DND-41 (cell line): ENCODE measurements at regions not wholly inside any gene's neighbourhood (a gene's known extent, or its start where the extent isn't known, plus 50 kb on each side); places are given as distances from the start of the nearest gene placed in this dataset.

Experiments
- ATAC-seq: fragments of 200-7000 bp; cut with Tn5 transposase; 3 replicates; pipeline ENCODE4 v1.9.1; 2021; ENCODE audit warnings: low read depth; ENCODE audit not compliant: insufficient read depth
- DNase-seq: peaks from one replicate; pipeline ENCODE4 v3.0.0-alpha.2; 2020
- H2AFZ ChIP-seq: 2 replicates; pipeline ENCODE4 v1.6.0; 2012; ENCODE audit warnings: low read depth, low read length
- H3K27ac ChIP-seq: 2 replicates; pipeline ENCODE4 v1.5.1; 2012; ENCODE audit warnings: low read length, inconsistent platforms
- H3K27me3 ChIP-seq: fragments of 200-600 bp; sonication (generic); 2 replicates; pipeline ENCODE4 v1.6.0; 2012; ENCODE audit warnings: low read length, mild to moderate bottlenecking, inconsistent platforms; ENCODE audit not compliant: insufficient read depth, poor library complexity
- H3K36me3 ChIP-seq: 2 replicates; pipeline ENCODE4 v1.5.1; 2012; ENCODE audit warnings: low read length, inconsistent platforms; ENCODE audit not compliant: insufficient read depth
- H3K4me1 ChIP-seq: 2 replicates; pipeline ENCODE4 v1.5.1; 2012; ENCODE audit warnings: mild to moderate bottlenecking, low read length; ENCODE audit not compliant: insufficient read depth
- H3K4me2 ChIP-seq: 2 replicates; pipeline ENCODE4 v1.6.0; 2012; ENCODE audit warnings: mild to moderate bottlenecking, moderate library complexity, low read length, inconsistent platforms; ENCODE audit not compliant: insufficient read depth
- H3K4me3 ChIP-seq, 2 experiments: fragments of 200-600 bp in 1 of 2; shearing (Covaris generic) in 1 of 2; 2 replicates each; pipeline ENCODE4 v1.5.1; 2012 to 2016; ENCODE audit warnings: inconsistent platforms in 2 of 2, low read length in 2 of 2, mild to moderate bottlenecking in 2 of 2, low read depth in 1 of 2, moderate library complexity in 1 of 2
- H3K79me2 ChIP-seq: 2 replicates; pipeline ENCODE4 v1.6.0; 2012; ENCODE audit warnings: low read length, inconsistent platforms; ENCODE audit not compliant: insufficient read depth
- H3K9ac ChIP-seq: 2 replicates; pipeline ENCODE4 v1.6.0; 2012; ENCODE audit warnings: low read depth, mild to moderate bottlenecking, inconsistent platforms, low read length, moderate library complexity
- H3K9me3 ChIP-seq: 2 replicates; pipeline ENCODE4 v1.5.1; 2012; ENCODE audit warnings: low read length, moderate library complexity, mild to moderate bottlenecking, inconsistent platforms; ENCODE audit not compliant: insufficient read depth, severe bottlenecking
- H4K20me1 ChIP-seq: 2 replicates; pipeline ENCODE4 v1.6.0; 2012; ENCODE audit warnings: low read length; ENCODE audit not compliant: insufficient read depth
- CTCF ChIP-seq: IDR thresholded peaks from 2 replicates; pipeline ENCODE4 v1.5.1; 2012; ENCODE audit warnings: borderline replicate concordance, low read length, moderate library complexity, mild to moderate bottlenecking; ENCODE audit not compliant: poor library complexity, severe bottlenecking; ENCODE audit errors: extremely low read depth
- EZH2 ChIP-seq: IDR thresholded peaks from 3 replicates; pipeline ENCODE4 v1.6.1; 2012; ENCODE audit warnings: borderline replicate concordance, low read depth, mild to moderate bottlenecking, moderate library complexity, low read length, inconsistent platforms; ENCODE audit not compliant: severe bottlenecking

DNA sequence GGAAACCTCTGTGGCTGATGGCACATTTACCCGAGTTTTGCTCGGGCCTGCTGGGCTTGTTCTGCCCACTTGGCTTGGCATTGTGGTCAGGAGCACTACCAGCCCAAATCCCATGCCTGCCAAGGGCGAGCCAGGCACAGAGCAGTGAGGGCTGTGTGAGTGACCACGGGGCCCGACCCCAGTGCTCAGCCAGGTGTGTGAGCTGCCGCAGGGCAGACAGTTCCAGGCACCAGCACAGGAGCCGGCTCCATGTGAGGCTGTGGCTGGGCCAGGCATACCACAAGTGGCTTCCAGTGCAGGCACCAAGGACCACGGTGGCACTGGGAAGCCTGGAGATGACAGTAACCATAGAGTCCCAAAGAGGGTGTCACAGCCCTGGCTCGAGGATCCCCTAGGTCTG, 1225.5 kb upstream of the GJE1 start:
- DNase-seq (no peak), ATAC-seq (no peak)
- no peaks in the 10 kb centered on the region for H3K4me1 ChIP-seq
- H3K4me3 ChIP-seq, result no peak overlapping the region
- H3K9ac ChIP-seq, result no peak overlapping the region
- no peaks in the 10 kb centered on the region for H3K9me3 ChIP-seq
- no peaks in the 10 kb centered on the region for H3K79me2 ChIP-seq
- H2AFZ ChIP-seq, result no peak overlapping the region
- no peaks in the 10 kb centered on the region for H3K27me3 ChIP-seq
- H3K27ac ChIP-seq, result no peak overlapping the region
- TF ChIP-seq EZH2 (no peak), CTCF (no peak)
- H3K4me2 ChIP-seq, result no peak overlapping the region
- H4K20me1 ChIP-seq, result no peaks in the 10 kb centered on the region
- H3K36me3 ChIP-seq, result no peaks in the 10 kb centered on the region

DNA sequence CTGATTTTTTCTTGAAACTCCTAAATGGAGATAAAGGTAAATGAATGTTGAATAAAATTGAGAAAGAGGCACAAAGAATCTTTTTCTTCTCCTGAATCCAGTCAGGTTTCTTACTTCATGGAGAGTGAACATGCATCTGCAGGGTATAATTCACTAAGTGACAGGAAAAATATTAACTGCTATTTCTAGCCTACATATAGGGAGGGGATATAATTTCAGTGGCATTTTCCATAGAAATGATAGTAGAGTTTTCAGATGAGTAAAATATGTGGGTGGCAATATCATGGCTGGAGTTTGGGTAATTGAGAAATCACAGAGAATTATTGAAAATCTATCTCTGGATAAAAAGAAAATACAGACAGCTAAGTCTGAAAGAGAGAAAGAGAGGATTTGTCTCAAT, 1227.0 kb upstream of the GJE1 start:
- H3K27ac ChIP-seq, result no peak overlapping the region
- H3K79me2 ChIP-seq, result no peaks in the 10 kb centered on the region
- H3K27me3 ChIP-seq, result no peaks in the 10 kb centered on the region
- no peak overlapping the region for H2AFZ ChIP-seq
- no peak overlapping the region for H3K4me3 ChIP-seq
- TF ChIP-seq CTCF (no peak), EZH2 (no peak)
- H3K4me2 ChIP-seq, result no peak overlapping the region
- H3K4me1 ChIP-seq, result no peaks in the 10 kb centered on the region
- DNase-seq, result no peak
- H3K9me3 ChIP-seq, result peaks cover 8% of the 10 kb centered on the region
- no peaks in the 10 kb centered on the region for H3K36me3 ChIP-seq
- no peak for ATAC-seq
- H4K20me1 ChIP-seq, result no peaks in the 10 kb centered on the region
- H3K9ac ChIP-seq, result no peak overlapping the region

DNA sequence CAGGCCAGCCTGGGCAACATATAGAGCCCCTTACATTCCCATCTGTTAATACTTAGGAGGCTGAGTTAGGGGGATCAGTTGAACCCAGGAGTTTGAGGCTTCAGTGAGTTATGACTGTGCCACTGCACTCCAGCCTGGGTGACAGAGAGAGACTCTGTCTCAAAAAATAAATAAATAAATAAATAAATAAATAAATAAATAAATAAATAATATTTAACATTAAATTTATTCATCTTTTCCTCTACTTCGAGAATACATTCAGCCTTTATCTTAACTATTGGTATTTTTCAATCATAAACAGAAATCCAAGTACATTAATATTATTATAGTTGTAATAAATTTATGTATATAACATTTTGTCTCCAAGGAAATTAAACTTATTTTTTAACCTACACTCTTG, 1227.7 kb upstream of the GJE1 start:
- Histone ChIP-seq H3K79me2 (no peaks in the 10 kb centered on the region), H3K36me3 (no peaks in the 10 kb centered on the region), H3K9me3 (peaks cover 8% of the 10 kb centered on the region), H3K9ac (no peak overlapping the region), H3K27ac (no peak overlapping the region), H2AFZ (no peak overlapping the region), H3K4me3 (no peak overlapping the region), H3K27me3 (no peaks in the 10 kb centered on the region), H3K4me2 (no peak overlapping the region), H4K20me1 (no peaks in the 10 kb centered on the region), H3K4me1 (no peaks in the 10 kb centered on the region)
- TF ChIP-seq CTCF (no peak), EZH2 (no peak)
- DNase-seq (no peak), ATAC-seq (no peak)

DNA sequence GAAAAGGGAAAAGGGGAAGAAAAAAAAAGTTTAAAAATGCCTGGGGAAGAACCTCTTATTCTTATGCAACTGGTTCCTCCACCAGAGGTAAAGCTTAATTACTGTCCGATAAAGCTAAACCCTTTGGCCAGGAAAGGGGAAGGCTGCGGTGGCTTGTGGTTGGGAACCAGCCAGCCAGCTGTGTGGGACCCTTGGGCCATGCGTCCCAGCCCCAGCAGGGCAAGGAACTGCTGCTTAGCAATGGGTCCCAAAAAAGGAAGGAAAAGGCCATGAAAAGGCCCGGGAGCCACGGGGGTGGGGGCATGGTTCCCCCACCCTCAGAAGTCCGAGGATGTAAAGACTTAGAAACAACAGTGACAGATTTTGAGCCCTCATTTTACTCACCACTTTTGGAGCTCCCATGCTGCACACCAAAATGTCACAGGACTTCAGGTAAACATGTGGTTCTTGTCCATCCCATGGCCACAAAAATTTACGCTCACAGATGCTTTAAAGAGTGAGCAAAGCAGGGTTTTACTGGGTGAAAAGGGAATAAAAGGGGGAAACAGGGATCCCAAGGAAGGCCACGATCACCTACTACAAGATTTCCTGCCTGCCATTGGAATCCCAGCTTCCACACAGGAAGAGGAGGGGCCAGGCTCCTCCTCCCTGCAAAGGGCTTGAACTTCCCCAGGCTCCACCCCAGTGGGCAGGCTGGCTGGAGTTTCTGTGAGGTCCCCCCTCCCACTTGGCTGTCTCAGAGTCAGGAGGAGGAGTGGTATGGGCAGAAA, 1234.7 kb upstream of the GJE1 start:
- ATAC-seq (no peak), DNase-seq (no peak)
- Histone ChIP-seq H3K4me2 (no peak overlapping the region), H4K20me1 (no peaks in the 10 kb centered on the region), H2AFZ (no peak overlapping the region), H3K4me3 (no peak overlapping the region), H3K4me1 (no peaks in the 10 kb centered on the region), H3K36me3 (no peaks in the 10 kb centered on the region), H3K27me3 (no peaks in the 10 kb centered on the region), H3K9ac (no peak overlapping the region), H3K79me2 (no peaks in the 10 kb centered on the region), H3K9me3 (peaks cover 8% of the 10 kb centered on the region), H3K27ac (no peak overlapping the region)
- TF ChIP-seq EZH2 (no peak), CTCF (no peak)
